HG02840 (cell line): ENCODE measurements at regions not wholly inside any gene's neighbourhood (a gene's known extent, or its start where the extent isn't known, plus 50 kb on each side); places are given as distances from the start of the nearest gene placed in this dataset.
"Not testable (repeated sequence)": the region's sequence is repeated elsewhere in the genome, so short reads cannot be mapped to it uniquely, and the experiment has no call there.

ENCODE experiments used
- ATAC-seq: cut with Tn5 transposase; IDR thresholded peaks from one replicate; pipeline ENCODE4 v1.9.1; 2021; ENCODE audit warnings: mild to moderate bottlenecking, moderate library complexity, moderate number of reproducible peaks; ENCODE audit not compliant: unreplicated experiment, low FRiP score

GRCh38 chr14:106681161-106681560 lies 1154.8 kb downstream of the TMEM121 start:
- ATAC-seq = no peak

DNA sequence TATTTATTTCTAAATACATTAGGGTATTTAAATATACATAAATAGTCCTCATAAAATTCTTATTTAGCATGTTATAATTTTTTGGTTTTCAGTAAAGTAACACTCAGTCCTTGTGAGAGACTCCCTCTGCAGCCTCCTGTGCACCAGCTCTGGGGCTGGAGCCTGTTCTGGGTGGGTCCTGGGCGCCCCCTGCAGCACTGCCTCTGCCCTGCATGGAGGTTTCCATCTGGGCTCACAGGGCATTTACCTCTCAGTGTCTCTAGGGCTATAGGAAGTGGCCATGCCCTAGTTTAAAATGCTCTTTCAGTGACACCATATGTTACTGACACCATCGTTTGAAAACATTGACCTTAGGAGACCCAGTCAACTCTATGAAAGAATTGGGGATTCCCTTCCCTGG lies 1155.2 kb downstream of the TMEM121 start:
- ATAC-seq = no peak

DNA sequence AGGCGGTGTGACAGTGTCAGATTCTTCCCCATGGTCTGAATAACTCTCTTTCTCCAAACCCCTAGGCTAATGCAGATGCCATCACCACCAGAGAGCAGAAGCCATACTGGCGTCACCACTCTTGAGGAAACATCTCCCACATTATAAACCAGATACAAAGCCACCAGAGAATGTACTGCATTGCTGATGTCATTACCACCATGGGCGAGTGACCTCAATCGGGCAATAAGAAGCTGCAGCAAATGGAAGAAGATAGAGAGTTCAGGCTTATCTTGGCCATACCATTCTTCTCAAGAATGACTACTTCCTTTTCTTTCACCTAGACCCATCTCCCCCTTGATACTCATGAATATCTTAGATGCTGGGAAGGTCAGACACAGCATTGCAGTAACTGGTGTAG lies 1157.2 kb downstream of the TMEM121 start:
- no peak for ATAC-seq

- ATAC-seq = no peak
Measured at GRCh38 chr14:106686533-106686932, 1160.2 kb downstream of the TMEM121 start.

- ATAC-seq = no peak
Measured at GRCh38 chr14:106690333-106690891, 1164.0 kb downstream of the TMEM121 start.

- ATAC-seq = peak; percentile 67
Measured at GRCh38 chr14:106691601-106692291, 1165.4 kb downstream of the TMEM121 start.

GRCh38 chr14:106694638-106695393 lies 1168.4 kb downstream of the TMEM121 start:
- ATAC-seq = no peak

DNA sequence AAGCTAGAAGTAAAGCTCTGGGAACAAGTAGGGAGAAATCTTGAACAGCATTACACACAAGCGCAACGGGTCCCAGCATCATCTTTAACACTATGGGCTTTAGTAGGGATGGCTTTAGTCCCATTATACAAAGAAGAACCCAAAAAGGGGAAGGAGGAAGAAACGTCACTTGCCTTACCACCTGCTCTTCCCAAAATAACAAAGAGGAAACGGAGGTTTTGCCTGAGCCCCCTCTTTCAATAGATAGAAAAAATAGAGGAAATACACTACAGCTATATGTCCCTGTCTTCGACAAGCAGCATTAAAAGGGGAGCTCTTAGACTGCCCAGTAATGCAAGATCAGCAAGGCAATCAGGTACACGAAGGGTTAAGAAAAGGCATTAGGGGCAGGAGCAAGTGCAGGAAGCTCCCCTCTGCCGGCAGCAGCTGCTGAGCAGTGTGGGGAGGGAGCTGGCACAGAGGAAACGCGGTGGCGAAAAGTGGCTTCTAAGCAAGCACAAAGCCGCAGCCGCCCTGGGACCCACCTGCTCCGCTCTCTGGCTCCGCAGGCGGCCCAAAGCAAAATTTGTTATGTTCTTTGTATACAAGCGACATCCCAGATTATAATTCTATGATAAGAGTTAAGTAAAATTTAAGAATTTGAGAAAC lies 1172.4 kb downstream of the TMEM121 start:
- ATAC-seq = not testable (repeated sequence)

DNA sequence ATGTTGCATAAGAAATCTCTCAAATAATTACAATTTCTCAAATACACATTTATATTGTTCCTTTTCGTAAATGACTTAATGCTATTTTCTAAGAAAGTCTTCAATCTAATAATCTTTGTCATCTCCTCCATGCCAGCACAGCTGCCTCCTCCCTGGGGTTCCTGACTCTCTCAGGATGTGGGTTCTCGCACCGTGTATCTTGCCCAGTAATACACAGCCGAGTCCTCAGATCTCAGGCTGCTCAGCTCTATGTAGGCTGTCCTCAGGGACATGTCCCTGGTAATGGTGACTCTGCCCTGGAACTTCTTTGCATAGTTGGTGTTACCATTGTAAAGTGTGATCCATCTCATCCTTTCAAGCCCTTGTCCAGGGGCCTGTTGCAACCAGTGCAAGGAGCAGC lies 1177.3 kb downstream of the TMEM121 start:
- ATAC-seq = not testable (repeated sequence)

DNA sequence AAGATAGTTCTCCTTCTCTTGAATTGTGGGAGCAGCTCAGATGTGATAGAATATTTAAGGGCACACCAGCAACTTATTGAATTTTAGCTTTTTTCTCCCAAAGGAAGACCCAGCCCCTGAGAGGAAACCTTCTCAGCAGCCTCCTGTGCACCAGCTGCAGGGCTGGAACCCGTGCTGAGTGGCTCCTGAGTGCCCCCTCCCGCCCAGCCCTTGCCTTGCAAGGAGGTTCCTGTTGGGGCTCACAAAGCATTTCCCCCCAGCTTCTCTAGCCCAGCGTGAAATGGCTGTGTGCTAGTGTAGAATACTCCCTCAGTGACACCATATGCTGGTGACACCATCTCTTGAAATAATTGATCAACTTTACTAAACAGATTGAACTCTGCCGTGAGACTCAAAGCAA lies 1180.1 kb downstream of the TMEM121 start:
- ATAC-seq = not testable (repeated sequence)

- ATAC-seq = not testable (repeated sequence)
Measured at GRCh38 chr14:106710187-106710586, 1183.8 kb downstream of the TMEM121 start.

DNA sequence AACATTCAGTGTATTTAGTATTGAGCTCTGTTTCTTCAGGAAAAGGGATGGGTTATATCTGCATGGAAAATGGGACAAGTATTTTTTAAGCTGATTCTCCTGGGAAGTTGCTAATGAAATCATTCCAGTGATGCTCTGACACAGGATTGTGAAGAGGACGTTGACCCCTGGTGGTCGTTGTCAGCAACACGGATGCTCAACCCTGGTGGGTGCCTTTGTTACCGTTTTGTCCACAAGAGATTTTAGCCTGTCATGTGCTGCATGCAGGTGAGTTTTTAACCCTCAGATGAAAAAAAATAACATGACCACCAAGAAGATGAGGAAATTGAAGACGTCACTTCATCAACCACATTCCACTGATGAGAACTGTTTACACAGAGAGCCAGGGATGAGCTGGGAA lies 1186.1 kb downstream of the TMEM121 start:
- not testable (repeated sequence) for ATAC-seq

- not testable (repeated sequence) for ATAC-seq
Measured at GRCh38 chr14:106714446-106715428, 1188.4 kb downstream of the TMEM121 start.

GRCh38 chr14:106717544-106717943 lies 1191.2 kb downstream of the TMEM121 start:
- ATAC-seq = not testable (repeated sequence)

- ATAC-seq = not testable (repeated sequence)
Measured at GRCh38 chr14:106719880-106720279, 1193.5 kb downstream of the TMEM121 start.

GRCh38 chr14:106721926-106722325 lies 1195.5 kb downstream of the TMEM121 start:
- not testable (repeated sequence) for ATAC-seq

- not testable (repeated sequence) for ATAC-seq
Measured at GRCh38 chr14:106722813-106723687, 1196.7 kb downstream of the TMEM121 start.

DNA sequence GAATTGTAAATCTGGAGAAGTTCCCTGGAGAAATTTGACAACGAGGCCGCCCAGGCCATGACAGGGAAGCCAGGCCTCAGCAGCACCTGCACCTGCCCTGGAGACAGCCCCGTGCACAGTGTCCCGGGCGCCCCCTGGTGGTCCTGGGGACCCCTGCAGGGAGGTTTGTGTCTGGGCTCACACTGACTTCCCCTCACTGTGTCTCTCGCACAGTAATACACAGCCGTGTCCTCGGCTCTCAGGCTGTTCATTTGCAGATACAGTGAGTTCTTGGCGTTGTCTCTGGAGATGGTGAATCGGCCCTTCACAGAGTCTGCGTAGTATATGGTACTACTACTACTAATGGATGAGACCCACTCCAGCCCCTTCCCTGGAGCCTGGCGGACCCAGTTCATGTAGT lies 1201.6 kb downstream of the TMEM121 start:
- not testable (repeated sequence) for ATAC-seq

- no peak for ATAC-seq
Measured at GRCh38 chr14:106728611-106729010, 1202.2 kb downstream of the TMEM121 start.
